GM10266 (cell line): ENCODE measurements at regions not wholly inside any gene's neighbourhood (a gene's known extent, or its start where the extent isn't known, plus 50 kb on each side); places are given as distances from the start of the nearest gene placed in this dataset.
"Not testable (repeated sequence)": the region's sequence is repeated elsewhere in the genome, so short reads cannot be mapped to it uniquely, and the experiment has no call there.

ENCODE experiments used
- DNase-seq: peaks from one replicate; pipeline ENCODE4 v3.0.0; 2012; ENCODE audit errors: extremely low spot score
- TF ChIP-seq, protein P1 (sequence below): IDR thresholded peaks from 2 replicates; pipeline ENCODE4 v1.5.1; 2012; ENCODE audit warnings: mild to moderate bottlenecking, low read depth; ENCODE audit not compliant: control insufficient read depth, insufficient read depth; ENCODE audit errors: missing control alignments

DNA sequence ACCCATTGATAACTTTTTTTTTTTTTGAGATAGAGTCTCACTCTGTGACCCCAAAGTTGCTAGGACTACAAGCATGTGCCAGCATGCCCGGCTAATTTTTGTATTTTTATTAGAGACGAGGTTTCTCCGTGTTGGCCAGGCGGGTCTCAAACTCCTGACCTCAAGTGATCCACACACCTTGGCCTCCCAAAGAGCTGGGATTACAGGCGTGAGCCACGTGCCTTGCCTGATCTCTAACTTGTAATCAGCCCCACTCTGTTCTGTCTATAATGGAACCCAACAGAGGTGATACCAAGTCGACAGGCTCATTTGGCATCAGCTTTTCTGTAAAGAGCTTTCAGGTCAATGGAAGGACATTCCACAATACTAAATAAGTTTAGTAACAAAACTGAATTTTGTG lies 99.4 kb downstream of the HFE start:
- DNase-seq, result no peak
- TF ChIP-seq, protein P1, sequence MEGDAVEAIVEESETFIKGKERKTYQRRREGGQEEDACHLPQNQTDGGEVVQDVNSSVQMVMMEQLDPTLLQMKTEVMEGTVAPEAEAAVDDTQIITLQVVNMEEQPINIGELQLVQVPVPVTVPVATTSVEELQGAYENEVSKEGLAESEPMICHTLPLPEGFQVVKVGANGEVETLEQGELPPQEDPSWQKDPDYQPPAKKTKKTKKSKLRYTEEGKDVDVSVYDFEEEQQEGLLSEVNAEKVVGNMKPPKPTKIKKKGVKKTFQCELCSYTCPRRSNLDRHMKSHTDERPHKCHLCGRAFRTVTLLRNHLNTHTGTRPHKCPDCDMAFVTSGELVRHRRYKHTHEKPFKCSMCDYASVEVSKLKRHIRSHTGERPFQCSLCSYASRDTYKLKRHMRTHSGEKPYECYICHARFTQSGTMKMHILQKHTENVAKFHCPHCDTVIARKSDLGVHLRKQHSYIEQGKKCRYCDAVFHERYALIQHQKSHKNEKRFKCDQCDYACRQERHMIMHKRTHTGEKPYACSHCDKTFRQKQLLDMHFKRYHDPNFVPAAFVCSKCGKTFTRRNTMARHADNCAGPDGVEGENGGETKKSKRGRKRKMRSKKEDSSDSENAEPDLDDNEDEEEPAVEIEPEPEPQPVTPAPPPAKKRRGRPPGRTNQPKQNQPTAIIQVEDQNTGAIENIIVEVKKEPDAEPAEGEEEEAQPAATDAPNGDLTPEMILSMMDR, result no peak

DNA sequence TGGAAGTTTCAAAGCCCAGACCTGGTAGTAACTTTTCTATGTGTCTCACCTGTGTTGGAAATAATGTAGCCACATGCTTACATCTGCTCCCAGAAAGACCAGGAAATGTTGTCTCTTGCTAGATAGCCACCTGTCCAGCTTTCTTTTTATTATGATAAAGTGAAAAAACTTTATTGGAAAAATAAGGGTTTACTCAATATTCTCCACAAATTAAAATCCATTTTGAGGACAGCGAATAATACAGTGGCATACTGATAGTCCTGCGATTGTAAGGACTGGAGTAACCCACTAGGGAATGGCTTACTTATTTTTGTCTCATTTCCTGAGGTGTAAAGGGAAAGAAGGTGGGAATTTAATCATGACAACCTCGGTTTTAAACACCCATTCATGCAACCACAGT lies 100.1 kb downstream of the HFE start:
- TF ChIP-seq, protein P1, result no peak
- no peak for DNase-seq

DNA sequence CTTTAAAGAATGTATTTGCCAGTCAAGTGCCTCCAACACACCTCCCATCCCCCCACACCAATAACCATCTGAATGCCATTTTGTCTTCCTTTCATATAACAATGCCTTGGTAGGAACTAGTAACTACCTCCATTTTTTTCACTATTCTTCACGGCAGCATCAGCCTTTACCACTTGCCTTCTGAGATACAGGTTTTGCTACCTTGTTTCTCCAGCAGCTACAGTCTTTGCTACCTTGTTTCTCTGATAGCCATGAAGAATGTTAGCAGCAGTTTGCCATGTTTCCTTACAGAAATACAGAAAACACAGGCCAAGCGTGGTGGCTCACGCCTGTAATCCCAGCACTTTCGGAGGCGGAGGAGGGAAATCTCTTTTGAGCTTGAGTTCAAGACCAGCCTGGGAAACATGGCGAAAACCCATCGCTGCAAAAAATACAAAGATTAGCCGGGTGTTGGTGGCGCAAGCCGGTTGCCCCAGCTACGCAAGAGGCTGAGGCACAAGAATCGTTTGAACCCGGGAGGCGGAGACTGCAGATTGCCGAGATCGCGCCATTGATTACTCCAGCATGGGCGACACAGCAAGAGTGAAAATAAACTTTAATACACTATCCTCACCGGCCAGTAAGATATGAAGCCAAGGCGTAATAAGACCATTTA lies 100.9 kb downstream of the HFE start:
- TF ChIP-seq, protein P1, result no peak
- DNase-seq, result no peak

DNA sequence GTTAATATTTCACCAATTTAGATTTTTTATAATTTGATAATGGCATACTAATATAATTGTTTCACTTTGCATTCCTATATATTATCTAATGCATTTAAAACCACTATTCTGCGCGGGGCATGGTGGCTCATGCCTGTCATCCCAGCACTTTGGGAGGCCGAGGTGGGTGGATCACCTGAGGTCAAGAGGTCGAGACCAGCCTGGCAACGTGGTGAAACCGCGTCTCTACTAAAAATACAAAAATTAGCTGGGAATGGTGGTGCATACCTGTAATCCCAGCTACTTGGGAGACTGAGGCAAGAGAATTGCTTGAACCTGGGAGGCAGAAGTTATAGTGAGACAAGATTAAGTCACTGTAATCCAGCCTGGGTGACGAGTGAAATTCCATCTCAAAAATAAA lies 104.3 kb downstream of the HFE start:
- not testable (repeated sequence) for DNase-seq

- TF ChIP-seq, protein P1, result no peak
- DNase-seq, result no peak
These were observed 106.5 kb downstream of the HFE start for GRCh38 chr6:26193467-26194328.

GRCh38 chr6:26194329-26194701 lies 107.1 kb downstream of the HFE start:
- no peak for DNase-seq
- TF ChIP-seq, protein P1, result no peak

- TF ChIP-seq, protein P1, result no peak
- DNase-seq, result no peak
These were observed 107.7 kb downstream of the HFE start for GRCh38 chr6:26194816-26195375.
